T-cell (primary cell): ENCODE measurements at regions not wholly inside any gene's neighbourhood (a gene's known extent, or its start where the extent isn't known, plus 50 kb on each side); places are given as distances from the start of the nearest gene placed in this dataset.
"Not testable (repeated sequence)": the region's sequence is repeated elsewhere in the genome, so short reads cannot be mapped to it uniquely, and the experiment has no call there.

Experiments
- ATAC-seq, 4 experiments: fragments of 200-7000 bp in 3 of 4; fragments of 150-1000 bp in 1 of 4; cut with Tn5 transposase; replicated peaks in 1 of 4; 1 replicate in 3 of 4; 2 replicates in 1 of 4; pipeline ENCODE4 v1.10.0; 2021; ENCODE audit warnings: moderate library complexity in 3 of 4, mild to moderate bottlenecking in 2 of 4, moderate number of reproducible peaks in 1 of 4
- CTCF ChIA-PET, 2 donors: fragments of 300-600 bp; sonication (Branson Sonifier 250); formaldehyde crosslinking; loops; one replicate each; lab custom pipeline; 2022; ENCODE audit warnings: antibody characterized with exemption in 2 of 2; lab: Charles Lee
- POLR2A ChIA-PET, 2 donors: fragments of 300-600 bp; sonication (Branson Sonifier 250); formaldehyde crosslinking; loops; one replicate each; lab custom pipeline; 2022; ENCODE audit warnings: antibody characterized with exemption in 2 of 2; lab: Charles Lee
- DNase-seq, 35 experiments: peaks; one replicate each; pipeline versions ENCODE4 v3.0.0 to v3.0.0-alpha.2; 2013 to 2023
- H3K27ac ChIP-seq: one replicate; pipeline ENCODE4 v1.5.1; 2013; ENCODE audit warnings: low read length
- H3K27me3 ChIP-seq, 2 experiments: replicated peaks in 1 of 2; 1 replicate in 1 of 2; 2 replicates in 1 of 2; pipeline versions ENCODE4 v1.6.1 to v1.7.0; 2013; ENCODE audit warnings: low read length in 1 of 2, mixed read lengths in 1 of 2; ENCODE audit not compliant: control insufficient read depth in 2 of 2, insufficient read depth in 2 of 2; ENCODE audit errors: extremely low read depth in 1 of 2
- H3K36me3 ChIP-seq, 2 donors: 1 replicate in 1 of 2; 2 replicates in 1 of 2; pipeline versions ENCODE4 v1.6.1 to v1.7.0; 2013; ENCODE audit warnings: low read length in 1 of 2; ENCODE audit not compliant: control insufficient read depth in 2 of 2, insufficient read depth in 1 of 2; ENCODE audit errors: extremely low read depth in 1 of 2
- H3K4me1 ChIP-seq, 2 experiments: 1 replicate in 1 of 2; 2 replicates in 1 of 2; pipeline versions ENCODE4 v1.6.1 to v1.7.0; 2013; ENCODE audit warnings: low read length in 2 of 2, mixed read lengths in 1 of 2; ENCODE audit not compliant: insufficient read depth in 2 of 2, control insufficient read depth in 1 of 2; ENCODE audit errors: extremely low read depth in 1 of 2
- H3K4me3 ChIP-seq, 2 donors: 1 replicate in 1 of 2; 2 replicates in 1 of 2; pipeline versions ENCODE4 v1.5.1 to v1.7.0; 2013; ENCODE audit warnings: mild to moderate bottlenecking in 2 of 2, low read length in 1 of 2, moderate library complexity in 1 of 2; ENCODE audit not compliant: control insufficient read depth in 1 of 2; ENCODE audit errors: extremely low read depth in 1 of 2
- H3K9me3 ChIP-seq: 2 replicates; pipeline ENCODE4 v1.7.0; 2013
- H3K27ac Mint-ChIP-seq, 2 donors: one replicate each; pipeline ENCODE4 v1.8.0; 2020 to 2021; ENCODE audit warnings: mild to moderate bottlenecking in 2 of 2, mixed read lengths in 2 of 2
- H3K27me3 Mint-ChIP-seq, 2 donors: one replicate each; pipeline ENCODE4 v1.8.0; 2021 to 2022; ENCODE audit warnings: mixed read lengths in 2 of 2
- H3K36me3 Mint-ChIP-seq: one replicate; pipeline ENCODE4 v1.8.0; 2021; ENCODE audit warnings: mixed read lengths
- H3K4me1 Mint-ChIP-seq, 3 donors: one replicate each; pipeline ENCODE4 v1.8.0; 2020 to 2022; ENCODE audit warnings: mixed read lengths in 3 of 3, mild to moderate bottlenecking in 1 of 3
- H3K4me3 Mint-ChIP-seq, 3 donors: one replicate each; pipeline ENCODE4 v1.8.0; 2020 to 2022; ENCODE audit warnings: mild to moderate bottlenecking in 3 of 3, mixed read lengths in 3 of 3, moderate library complexity in 3 of 3
- H3K9me3 Mint-ChIP-seq, 3 donors: one replicate each; pipeline ENCODE4 v1.8.0; 2020 to 2022; ENCODE audit warnings: mixed read lengths in 3 of 3
- WGBS: methylation state at CpG from one replicate; pipeline ENCODE4 v1.1.5; 2013; ENCODE audit warnings: missing lambda C conversion rate; ENCODE audit not compliant: insufficient coverage; 5-methylcytosine and 5-hydroxymethylcytosine counted together

- H3K36me3 ChIP-seq = no peaks in the 10 kb centered on the region
- H3K27me3 ChIP-seq = no peaks in the 10 kb centered on the region
- no CpG with 5 or more reads among the region's 3 CpGs for WGBS
- Mint-ChIP-seq H3K4me1 (no peaks in the 10 kb centered on the region), H3K27ac (no peak overlapping the region), H3K9me3 (peaks cover 0 to 2% (median 0%) of the 10 kb centered on the region in 3 donors), H3K4me3 (no peak overlapping the region), H3K36me3 (no peaks in the 10 kb centered on the region), H3K27me3 (peaks cover 0 to 10% of the 10 kb centered on the region in 2 donors)
- no peaks in the 10 kb centered on the region for H3K4me1 ChIP-seq
- ChIA-PET POLR2A (no interaction called here), CTCF (no interaction called here)
- ATAC-seq (no peak), DNase-seq (no peak)
- no peak overlapping the region for H3K4me3 ChIP-seq
- no peak overlapping the region for H3K27ac ChIP-seq
- H3K9me3 ChIP-seq = no peaks in the 10 kb centered on the region
These were observed 231.5 kb downstream of the PCSK1 start for GRCh38 chr5:96201503-96201902.

- DNase-seq (no peak), ATAC-seq (no peak)
- Histone ChIP-seq H3K27ac (no peak overlapping the region), H3K4me3 (no peak overlapping the region), H3K27me3 (no peaks in the 10 kb centered on the region), H3K9me3 (no peaks in the 10 kb centered on the region), H3K36me3 (no peaks in the 10 kb centered on the region), H3K4me1 (no peaks in the 10 kb centered on the region)
- H3K27ac Mint-ChIP-seq = no peak overlapping the region
- POLR2A ChIA-PET = no interaction called here
- H3K4me1 Mint-ChIP-seq = no peaks in the 10 kb centered on the region
- no peaks in the 10 kb centered on the region for H3K36me3 Mint-ChIP-seq
- peaks cover 0 to 15% of the 10 kb centered on the region in 2 donors for H3K27me3 Mint-ChIP-seq
- no peak overlapping the region for H3K4me3 Mint-ChIP-seq
- CTCF ChIA-PET = no interaction called here
- H3K9me3 Mint-ChIP-seq = no peaks in the 10 kb centered on the region
- no CpG with 5 or more reads among the region's 1 CpG for WGBS
These were observed 232.4 kb downstream of the PCSK1 start for GRCh38 chr5:96200641-96201040.

- H3K4me3 ChIP-seq = no peak overlapping the region
- H3K27ac ChIP-seq = no peak overlapping the region
- CTCF ChIA-PET = no interaction called here
- WGBS = no CpG with 5 or more reads among the region's 4 CpGs
- H3K27me3 Mint-ChIP-seq = peaks cover 0 to 15% of the 10 kb centered on the region in 2 donors
- H3K36me3 Mint-ChIP-seq = no peaks in the 10 kb centered on the region
- H3K27me3 ChIP-seq = no peaks in the 10 kb centered on the region
- no peaks in the 10 kb centered on the region for H3K4me1 ChIP-seq
- H3K36me3 ChIP-seq = no peaks in the 10 kb centered on the region
- H3K4me1 Mint-ChIP-seq = no peaks in the 10 kb centered on the region
- POLR2A ChIA-PET = interaction anchor here in 1 of 2 donors (0.6 kb wide), 1 partner anchor 191 kb away, joined by 3 read pairs; no protein-coding TSS in a partner anchor
- no peak overlapping the region for H3K4me3 Mint-ChIP-seq
- H3K27ac Mint-ChIP-seq = no peak overlapping the region
- no peaks in the 10 kb centered on the region for H3K9me3 Mint-ChIP-seq
- DNase-seq = no peak
- no peaks in the 10 kb centered on the region for H3K9me3 ChIP-seq
- ATAC-seq = no peak
These were observed 233.3 kb downstream of the PCSK1 start for GRCh38 chr5:96199713-96200183.

GRCh38 chr5:96198356-96199058, 234.5 kb downstream of the PCSK1 start:
- H3K27ac ChIP-seq = no peak overlapping the region
- no peaks in the 10 kb centered on the region for H3K27me3 ChIP-seq
- WGBS = no CpG with 5 or more reads among the region's 3 CpGs
- no peaks in the 10 kb centered on the region for H3K9me3 Mint-ChIP-seq
- H3K4me3 Mint-ChIP-seq = no peak overlapping the region
- no peak for DNase-seq
- no peaks in the 10 kb centered on the region for H3K4me1 ChIP-seq
- no peaks in the 10 kb centered on the region for H3K4me1 Mint-ChIP-seq
- H3K9me3 ChIP-seq = no peaks in the 10 kb centered on the region
- H3K27me3 Mint-ChIP-seq = peaks cover 0 to 15% of the 10 kb centered on the region in 2 donors
- no peaks in the 10 kb centered on the region for H3K36me3 ChIP-seq
- H3K27ac Mint-ChIP-seq = no peak overlapping the region
- H3K4me3 ChIP-seq = no peak overlapping the region
- ATAC-seq = no peak
- ChIA-PET POLR2A (no interaction called here), CTCF (interaction anchor here in 1 of 2 donors (0.5 kb wide), 1 partner anchor 198 kb away, joined by 3 read pairs; no protein-coding TSS in a partner anchor)
- no peaks in the 10 kb centered on the region for H3K36me3 Mint-ChIP-seq

- H3K36me3 ChIP-seq, H3K27me3 ChIP-seq, DNase-seq, CTCF ChIA-PET, H3K4me1 ChIP-seq, H3K9me3 Mint-ChIP-seq, H3K36me3 Mint-ChIP-seq, H3K4me3 ChIP-seq, POLR2A ChIA-PET, H3K4me3 Mint-ChIP-seq, H3K27ac Mint-ChIP-seq, H3K9me3 ChIP-seq, H3K4me1 Mint-ChIP-seq, H3K27ac ChIP-seq, ATAC-seq: not testable (repeated sequence)
- peaks cover 0 to 17% of the 10 kb centered on the region in 2 donors for H3K27me3 Mint-ChIP-seq
- WGBS = 100% methylated on average over 1 of the region's 3 CpGs
These were observed 235.3 kb downstream of the PCSK1 start for GRCh38 chr5:96197767-96198166.

GRCh38 chr5:96197347-96197746, 235.7 kb upstream of the ELL2 start:
- no peak for DNase-seq
- H3K4me1 ChIP-seq = no peaks in the 10 kb centered on the region
- ChIA-PET CTCF (no interaction called here), POLR2A (no interaction called here)
- H3K27ac Mint-ChIP-seq = no peak overlapping the region
- H3K9me3 Mint-ChIP-seq = no peaks in the 10 kb centered on the region
- H3K27ac ChIP-seq = no peak overlapping the region
- no peaks in the 10 kb centered on the region for H3K36me3 Mint-ChIP-seq
- H3K27me3 ChIP-seq = no peaks in the 10 kb centered on the region
- WGBS = no CpG with 5 or more reads among the region's 2 CpGs
- no peaks in the 10 kb centered on the region for H3K9me3 ChIP-seq
- H3K4me3 ChIP-seq = no peak overlapping the region
- H3K4me1 Mint-ChIP-seq = no peaks in the 10 kb centered on the region
- no peak overlapping the region for H3K4me3 Mint-ChIP-seq
- H3K36me3 ChIP-seq = no peaks in the 10 kb centered on the region
- H3K27me3 Mint-ChIP-seq = peaks cover 0 to 15% of the 10 kb centered on the region in 2 donors
- no peak for ATAC-seq
